A549 (cell line): ENCODE measurements at regions not wholly inside any gene's neighbourhood (a gene's known extent, or its start where the extent isn't known, plus 50 kb on each side); places are given as distances from the start of the nearest gene placed in this dataset.

Source experiments
- BHLHE40 ChIP-seq: IDR thresholded peaks from 2 replicates; pipeline ENCODE4 v1.6.1; 2012; ENCODE audit warnings: low read depth, low read length, inconsistent platforms
- EP300 ChIP-seq, 2 experiments: fragments of >200 bp; sonication (Bioruptor Twin); formaldehyde crosslinking; IDR thresholded peaks; 2 replicates in 1 of 2; 3 replicates in 1 of 2; pipeline ENCODE4 v1.6.1; 2016 to 2017
- MAZ ChIP-seq: fragments of 150-350 bp; IDR thresholded peaks from 2 replicates; pipeline ENCODE4 v1.6.1; 2014; ENCODE audit warnings: antibody characterized with exemption, low read depth, low read length, borderline replicate concordance
- NR3C1 ChIP-seq: fragments of >200 bp; sonication (Bioruptor Twin); formaldehyde crosslinking; IDR thresholded peaks from 3 replicates; pipeline ENCODE4 v1.6.1; 2017
- POLR2A ChIP-seq: IDR thresholded peaks from 2 replicates; pipeline ENCODE4 v1.6.1; 2012; ENCODE audit warnings: mild to moderate bottlenecking, low read length
- TF ChIP-seq, protein P1 (sequence below): fragments of >200 bp; sonication (Bioruptor Twin); formaldehyde crosslinking; IDR thresholded peaks from 3 replicates; pipeline ENCODE4 v1.5.1; 2016
- TF ChIP-seq, protein P2 (sequence below): IDR thresholded peaks from 2 replicates; pipeline ENCODE4 v1.6.1; 2012
- TF ChIP-seq, protein P3 (sequence below): IDR thresholded peaks from 2 replicates; pipeline ENCODE4 v1.6.1; 2012
- TF ChIP-seq, protein P4 (sequence below): IDR thresholded peaks from 2 replicates; pipeline ENCODE4 v1.6.1; 2012; ENCODE audit warnings: low read depth, borderline replicate concordance

DNA sequence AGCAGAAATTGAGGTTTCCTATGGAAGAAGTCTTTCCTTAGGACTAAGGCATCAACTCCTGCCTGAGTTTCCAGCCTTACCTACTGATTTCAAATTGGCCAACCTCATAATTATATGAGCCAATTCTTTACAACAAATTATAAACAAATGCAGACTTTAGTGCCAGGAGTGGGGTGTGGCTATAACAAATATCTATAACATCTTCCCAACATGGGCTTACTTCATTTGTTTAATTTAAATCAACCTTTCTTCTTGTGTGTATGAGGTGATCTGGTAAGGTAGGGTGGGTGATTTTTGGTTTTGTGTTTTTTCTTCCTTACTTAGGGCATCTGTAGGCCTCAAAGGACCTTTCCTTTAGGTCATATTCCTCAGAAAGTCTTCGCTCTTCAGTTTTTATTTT is 354.9 kb downstream of the SHANK2 start:
- TF ChIP-seq, protein P1, sequence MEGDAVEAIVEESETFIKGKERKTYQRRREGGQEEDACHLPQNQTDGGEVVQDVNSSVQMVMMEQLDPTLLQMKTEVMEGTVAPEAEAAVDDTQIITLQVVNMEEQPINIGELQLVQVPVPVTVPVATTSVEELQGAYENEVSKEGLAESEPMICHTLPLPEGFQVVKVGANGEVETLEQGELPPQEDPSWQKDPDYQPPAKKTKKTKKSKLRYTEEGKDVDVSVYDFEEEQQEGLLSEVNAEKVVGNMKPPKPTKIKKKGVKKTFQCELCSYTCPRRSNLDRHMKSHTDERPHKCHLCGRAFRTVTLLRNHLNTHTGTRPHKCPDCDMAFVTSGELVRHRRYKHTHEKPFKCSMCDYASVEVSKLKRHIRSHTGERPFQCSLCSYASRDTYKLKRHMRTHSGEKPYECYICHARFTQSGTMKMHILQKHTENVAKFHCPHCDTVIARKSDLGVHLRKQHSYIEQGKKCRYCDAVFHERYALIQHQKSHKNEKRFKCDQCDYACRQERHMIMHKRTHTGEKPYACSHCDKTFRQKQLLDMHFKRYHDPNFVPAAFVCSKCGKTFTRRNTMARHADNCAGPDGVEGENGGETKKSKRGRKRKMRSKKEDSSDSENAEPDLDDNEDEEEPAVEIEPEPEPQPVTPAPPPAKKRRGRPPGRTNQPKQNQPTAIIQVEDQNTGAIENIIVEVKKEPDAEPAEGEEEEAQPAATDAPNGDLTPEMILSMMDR = no peak
- TF ChIP-seq, protein P2, sequence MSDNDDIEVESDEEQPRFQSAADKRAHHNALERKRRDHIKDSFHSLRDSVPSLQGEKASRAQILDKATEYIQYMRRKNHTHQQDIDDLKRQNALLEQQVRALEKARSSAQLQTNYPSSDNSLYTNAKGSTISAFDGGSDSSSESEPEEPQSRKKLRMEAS = no peak
- no peak for TF ChIP-seq EP300 (IDR thresholded peaks at IDR 0.05)
- no peak for TF ChIP-seq MAZ
- TF ChIP-seq, protein P3, sequence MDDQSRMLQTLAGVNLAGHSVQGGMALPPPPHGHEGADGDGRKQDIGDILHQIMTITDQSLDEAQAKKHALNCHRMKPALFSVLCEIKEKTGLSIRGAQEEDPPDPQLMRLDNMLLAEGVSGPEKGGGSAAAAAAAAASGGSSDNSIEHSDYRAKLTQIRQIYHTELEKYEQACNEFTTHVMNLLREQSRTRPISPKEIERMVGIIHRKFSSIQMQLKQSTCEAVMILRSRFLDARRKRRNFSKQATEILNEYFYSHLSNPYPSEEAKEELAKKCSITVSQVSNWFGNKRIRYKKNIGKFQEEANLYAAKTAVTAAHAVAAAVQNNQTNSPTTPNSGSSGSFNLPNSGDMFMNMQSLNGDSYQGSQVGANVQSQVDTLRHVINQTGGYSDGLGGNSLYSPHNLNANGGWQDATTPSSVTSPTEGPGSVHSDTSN = no peak
- no peak for TF ChIP-seq POLR2A
- TF ChIP-seq BHLHE40 = no peak
- TF ChIP-seq, protein P4, sequence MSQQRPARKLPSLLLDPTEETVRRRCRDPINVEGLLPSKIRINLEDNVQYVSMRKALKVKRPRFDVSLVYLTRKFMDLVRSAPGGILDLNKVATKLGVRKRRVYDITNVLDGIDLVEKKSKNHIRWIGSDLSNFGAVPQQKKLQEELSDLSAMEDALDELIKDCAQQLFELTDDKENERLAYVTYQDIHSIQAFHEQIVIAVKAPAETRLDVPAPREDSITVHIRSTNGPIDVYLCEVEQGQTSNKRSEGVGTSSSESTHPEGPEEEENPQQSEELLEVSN = no peak
- TF ChIP-seq NR3C1 = no peak
